ENCODE measurements at regions not wholly inside any gene's neighbourhood (a gene's known extent, or its start where the extent isn't known, plus 50 kb on each side); places are given as distances from the start of the nearest gene placed in this dataset.

DNA sequence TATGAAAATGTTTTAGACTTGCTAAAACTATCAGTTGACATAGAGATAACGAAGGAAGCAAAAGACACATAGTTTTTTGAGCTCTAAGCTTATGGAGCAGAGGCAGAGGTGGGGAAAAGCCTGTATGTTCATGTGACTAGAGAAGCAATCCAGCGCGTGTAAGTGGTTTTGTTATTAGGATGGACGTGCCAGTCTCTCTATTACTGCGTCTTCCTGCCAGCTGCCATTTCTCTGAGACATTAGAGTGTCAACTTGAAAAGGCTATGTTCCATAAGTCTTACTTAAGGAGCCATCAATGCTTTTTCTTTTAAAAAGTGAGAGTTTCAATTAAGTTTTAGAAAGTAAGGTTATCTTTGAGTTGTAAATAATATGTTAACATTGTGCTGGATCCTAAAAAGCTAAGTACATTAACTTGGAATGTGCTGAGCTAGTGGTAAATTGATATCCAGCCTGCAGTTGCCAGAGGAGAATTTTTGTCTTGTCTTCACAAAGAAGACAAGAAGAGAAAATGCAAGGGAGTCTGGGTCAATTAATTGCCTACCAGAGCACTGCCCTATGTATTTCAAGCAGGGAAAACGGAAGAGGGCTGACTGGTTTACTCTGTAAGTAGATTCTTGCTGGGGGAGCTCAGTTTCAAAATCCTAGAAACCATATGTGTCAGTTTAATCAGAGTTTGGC, 161.8 kb upstream of the B3GALT2 start:
- TF ChIP-seq, protein P1, sequence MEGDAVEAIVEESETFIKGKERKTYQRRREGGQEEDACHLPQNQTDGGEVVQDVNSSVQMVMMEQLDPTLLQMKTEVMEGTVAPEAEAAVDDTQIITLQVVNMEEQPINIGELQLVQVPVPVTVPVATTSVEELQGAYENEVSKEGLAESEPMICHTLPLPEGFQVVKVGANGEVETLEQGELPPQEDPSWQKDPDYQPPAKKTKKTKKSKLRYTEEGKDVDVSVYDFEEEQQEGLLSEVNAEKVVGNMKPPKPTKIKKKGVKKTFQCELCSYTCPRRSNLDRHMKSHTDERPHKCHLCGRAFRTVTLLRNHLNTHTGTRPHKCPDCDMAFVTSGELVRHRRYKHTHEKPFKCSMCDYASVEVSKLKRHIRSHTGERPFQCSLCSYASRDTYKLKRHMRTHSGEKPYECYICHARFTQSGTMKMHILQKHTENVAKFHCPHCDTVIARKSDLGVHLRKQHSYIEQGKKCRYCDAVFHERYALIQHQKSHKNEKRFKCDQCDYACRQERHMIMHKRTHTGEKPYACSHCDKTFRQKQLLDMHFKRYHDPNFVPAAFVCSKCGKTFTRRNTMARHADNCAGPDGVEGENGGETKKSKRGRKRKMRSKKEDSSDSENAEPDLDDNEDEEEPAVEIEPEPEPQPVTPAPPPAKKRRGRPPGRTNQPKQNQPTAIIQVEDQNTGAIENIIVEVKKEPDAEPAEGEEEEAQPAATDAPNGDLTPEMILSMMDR (IDR thresholded peaks at IDR 0.05): no peak
- no peak for TF ChIP-seq POLR2A (IDR thresholded peaks at IDR 0.05)
